ENCODE measurements at regions not wholly inside any gene's neighbourhood (a gene's known extent, or its start where the extent isn't known, plus 50 kb on each side); places are given as distances from the start of the nearest gene placed in this dataset.

DNA sequence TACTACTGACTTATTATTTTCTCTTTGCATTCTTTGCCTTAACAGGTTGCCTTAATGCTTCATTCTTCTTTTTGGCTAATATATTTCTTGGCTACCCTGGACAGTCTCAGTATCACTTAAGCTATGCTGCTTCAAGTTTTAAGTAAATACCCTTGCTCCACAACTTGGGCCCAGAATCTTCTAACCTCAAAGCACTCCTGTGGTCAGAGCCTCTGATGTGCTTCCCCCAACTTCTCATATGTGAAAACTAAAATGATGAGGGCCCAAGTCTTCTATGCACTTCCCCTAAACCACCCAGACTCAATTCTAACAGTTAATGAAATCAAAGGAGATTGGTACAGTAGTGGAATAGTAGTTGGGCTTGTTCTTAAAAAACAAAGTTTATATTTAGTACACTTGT is 314.1 kb downstream of the PLPP3 start:
- Mint-ChIP-seq H3K27ac (no peak overlapping the region), H3K9me3 (no peaks in the 10 kb centered on the region), H3K27me3 (no peaks in the 10 kb centered on the region), H3K4me3 (no peak overlapping the region), H3K36me3 (no peaks in the 10 kb centered on the region), H3K4me1 (no peaks in the 10 kb centered on the region)
- Histone ChIP-seq H3K4me3 (ENCODE audit: control insufficient read depth in 1 of 2, extremely low read depth in 1 of 2, low read length in 1 of 2) (no peak overlapping the region), H3K27me3 (replicated peaks in 1 of 2; ENCODE audit: control insufficient read depth in 2 of 2, extremely low read depth in 1 of 2, insufficient read depth in 2 of 2, low read length in 1 of 2) (no peaks in the 10 kb centered on the region), H3K36me3 (ENCODE audit: control insufficient read depth in 2 of 2, extremely low read depth in 1 of 2, insufficient read depth in 1 of 2, low read length in 1 of 2) (no peaks in the 10 kb centered on the region), H3K27ac (ENCODE audit: low read length) (no peak overlapping the region), H3K4me1 (ENCODE audit: control insufficient read depth in 1 of 2, extremely low read depth in 1 of 2, insufficient read depth in 2 of 2, low read length in 2 of 2) (no peaks in the 10 kb centered on the region), H3K9me3 (no peaks in the 10 kb centered on the region)
- ChIA-PET CTCF (no interaction called here), POLR2A (no interaction called here)
- no peak for DNase-seq
- ATAC-seq (replicated peaks in 1 of 4), result no peak

DNA sequence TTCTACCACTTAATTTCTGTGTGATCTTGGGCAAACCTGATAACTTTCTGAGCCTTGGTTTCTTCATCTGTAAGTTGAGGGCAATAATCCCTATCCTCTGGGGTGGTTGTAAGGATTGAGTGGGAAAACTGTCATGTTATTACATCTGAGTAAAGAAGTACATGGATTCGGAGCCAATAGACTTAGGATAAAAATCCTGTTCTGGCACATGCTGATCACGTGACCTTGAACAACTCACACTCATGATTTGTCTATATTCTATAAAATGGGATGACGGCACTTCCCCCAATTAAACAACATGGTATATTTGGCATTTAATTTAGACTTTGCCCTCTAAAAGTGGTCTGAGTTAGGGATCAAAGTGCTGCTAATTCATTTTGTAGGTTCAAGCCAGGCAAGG is 315.5 kb downstream of the PLPP3 start:
- no peaks in the 10 kb centered on the region for H3K4me1 ChIP-seq (ENCODE audit: control insufficient read depth in 1 of 2, extremely low read depth in 1 of 2, insufficient read depth in 2 of 2, low read length in 2 of 2)
- H3K4me3 ChIP-seq (ENCODE audit: control insufficient read depth in 1 of 2, extremely low read depth in 1 of 2, low read length in 1 of 2), result no peak overlapping the region
- Mint-ChIP-seq H3K36me3 (no peaks in the 10 kb centered on the region), H3K27ac (no peak overlapping the region), H3K4me3 (no peak overlapping the region), H3K9me3 (peaks cover 0 to 5% (median 0%) of the 10 kb centered on the region in 3 donors), H3K27me3 (peaks cover 0 to 4% of the 10 kb centered on the region in 2 donors), H3K4me1 (no peaks in the 10 kb centered on the region)
- H3K27me3 ChIP-seq (replicated peaks in 1 of 2; ENCODE audit: control insufficient read depth in 2 of 2, extremely low read depth in 1 of 2, insufficient read depth in 2 of 2, low read length in 1 of 2), result no peaks in the 10 kb centered on the region
- no CpG with 5 or more reads among the region's 3 CpGs for WGBS (ENCODE audit: insufficient coverage)
- no peak overlapping the region for H3K27ac ChIP-seq (ENCODE audit: low read length)
- DNase-seq (no peak), ATAC-seq (replicated peaks in 1 of 4) (no peak)
- H3K36me3 ChIP-seq (ENCODE audit: control insufficient read depth in 2 of 2, extremely low read depth in 1 of 2, insufficient read depth in 1 of 2, low read length in 1 of 2), result no peaks in the 10 kb centered on the region
- H3K9me3 ChIP-seq, result no peaks in the 10 kb centered on the region
- POLR2A ChIA-PET, result no interaction called here
- CTCF ChIA-PET, result no interaction called here

DNA sequence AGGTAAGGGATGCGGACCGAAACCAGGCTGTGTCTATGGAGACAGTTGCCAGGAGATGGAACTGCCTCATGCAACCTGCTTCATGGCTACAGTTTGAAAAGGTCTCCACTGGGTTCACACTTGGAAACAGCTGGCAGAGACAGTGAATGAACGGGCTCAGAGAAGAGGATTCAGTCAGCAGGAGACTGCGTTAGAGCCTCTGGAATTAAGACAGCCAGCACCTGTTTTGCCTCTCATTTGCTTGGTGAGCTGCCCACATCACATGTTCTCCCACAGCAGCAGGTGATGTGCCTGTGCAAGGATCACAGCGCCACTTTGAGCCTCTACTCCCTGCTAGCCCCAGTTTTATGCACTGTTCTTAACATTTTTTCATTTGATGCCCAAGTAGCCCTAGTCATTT is 321.0 kb downstream of the PLPP3 start:
- H3K27me3 Mint-ChIP-seq, result peaks cover 1 to 4% of the 10 kb centered on the region in 2 donors
- POLR2A ChIA-PET, result no interaction called here
- no peaks in the 10 kb centered on the region for H3K4me1 Mint-ChIP-seq
- Histone ChIP-seq H3K4me1 (ENCODE audit: control insufficient read depth in 1 of 2, extremely low read depth in 1 of 2, insufficient read depth in 2 of 2, low read length in 2 of 2) (no peaks in the 10 kb centered on the region), H3K27ac (ENCODE audit: low read length) (no peak overlapping the region), H3K4me3 (ENCODE audit: control insufficient read depth in 1 of 2, extremely low read depth in 1 of 2, low read length in 1 of 2) (no peak overlapping the region), H3K27me3 (replicated peaks in 1 of 2; ENCODE audit: control insufficient read depth in 2 of 2, extremely low read depth in 1 of 2, insufficient read depth in 2 of 2, low read length in 1 of 2) (no peaks in the 10 kb centered on the region), H3K36me3 (ENCODE audit: control insufficient read depth in 2 of 2, extremely low read depth in 1 of 2, insufficient read depth in 1 of 2, low read length in 1 of 2) (no peaks in the 10 kb centered on the region), H3K9me3 (no peaks in the 10 kb centered on the region)
- no peak for ATAC-seq (replicated peaks in 1 of 4)
- WGBS (ENCODE audit: insufficient coverage), result 77% methylated on average over 4 of the region's 5 CpGs
- H3K36me3 Mint-ChIP-seq, result no peaks in the 10 kb centered on the region
- CTCF ChIA-PET, result no interaction called here
- peaks cover 0 to 5% (median 0%) of the 10 kb centered on the region in 3 donors for H3K9me3 Mint-ChIP-seq
- no peak overlapping the region for H3K4me3 Mint-ChIP-seq
- no peak overlapping the region for H3K27ac Mint-ChIP-seq
- no peak for DNase-seq

DNA sequence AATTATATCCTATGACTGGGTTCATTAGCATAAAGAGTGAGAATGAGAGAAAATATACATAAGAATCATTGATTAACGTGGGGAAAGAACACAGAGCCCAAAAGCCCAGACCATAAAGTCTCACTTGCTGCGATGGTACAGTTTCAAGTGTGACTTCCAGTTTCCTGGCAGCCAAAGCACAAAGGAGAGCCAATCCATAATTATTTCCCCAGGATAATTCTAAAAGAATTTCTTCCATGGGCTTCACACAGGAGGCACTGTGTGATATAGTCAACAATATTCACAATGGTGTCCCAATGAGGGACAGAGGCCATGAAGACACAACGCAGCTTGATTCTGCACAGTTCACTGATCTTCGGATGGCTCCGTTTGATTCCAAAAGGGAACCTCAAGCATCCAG is 321.6 kb downstream of the PLPP3 start:
- H3K36me3 ChIP-seq (ENCODE audit: control insufficient read depth in 2 of 2, extremely low read depth in 1 of 2, insufficient read depth in 1 of 2, low read length in 1 of 2), result no peaks in the 10 kb centered on the region
- no peaks in the 10 kb centered on the region for H3K27me3 ChIP-seq (replicated peaks in 1 of 2; ENCODE audit: control insufficient read depth in 2 of 2, extremely low read depth in 1 of 2, insufficient read depth in 2 of 2, low read length in 1 of 2)
- DNase-seq (no peak), ATAC-seq (replicated peaks in 1 of 4) (no peak)
- no peak overlapping the region for H3K4me3 ChIP-seq (ENCODE audit: control insufficient read depth in 1 of 2, extremely low read depth in 1 of 2, low read length in 1 of 2)
- H3K4me1 ChIP-seq (ENCODE audit: control insufficient read depth in 1 of 2, extremely low read depth in 1 of 2, insufficient read depth in 2 of 2, low read length in 2 of 2), result no peaks in the 10 kb centered on the region
- ChIA-PET CTCF (no interaction called here), POLR2A (no interaction called here)
- peaks cover 0 to 5% (median 0%) of the 10 kb centered on the region in 3 donors for H3K9me3 Mint-ChIP-seq
- H3K27ac Mint-ChIP-seq, result no peak overlapping the region
- peaks cover 1 to 4% of the 10 kb centered on the region in 2 donors for H3K27me3 Mint-ChIP-seq
- H3K4me3 Mint-ChIP-seq, result no peak overlapping the region
- no peaks in the 10 kb centered on the region for H3K4me1 Mint-ChIP-seq
- no peaks in the 10 kb centered on the region for H3K36me3 Mint-ChIP-seq
- H3K9me3 ChIP-seq, result no peaks in the 10 kb centered on the region
- no peak overlapping the region for H3K27ac ChIP-seq (ENCODE audit: low read length)
- WGBS (ENCODE audit: insufficient coverage), result 100% methylated on average over 2 of the region's 5 CpGs

DNA sequence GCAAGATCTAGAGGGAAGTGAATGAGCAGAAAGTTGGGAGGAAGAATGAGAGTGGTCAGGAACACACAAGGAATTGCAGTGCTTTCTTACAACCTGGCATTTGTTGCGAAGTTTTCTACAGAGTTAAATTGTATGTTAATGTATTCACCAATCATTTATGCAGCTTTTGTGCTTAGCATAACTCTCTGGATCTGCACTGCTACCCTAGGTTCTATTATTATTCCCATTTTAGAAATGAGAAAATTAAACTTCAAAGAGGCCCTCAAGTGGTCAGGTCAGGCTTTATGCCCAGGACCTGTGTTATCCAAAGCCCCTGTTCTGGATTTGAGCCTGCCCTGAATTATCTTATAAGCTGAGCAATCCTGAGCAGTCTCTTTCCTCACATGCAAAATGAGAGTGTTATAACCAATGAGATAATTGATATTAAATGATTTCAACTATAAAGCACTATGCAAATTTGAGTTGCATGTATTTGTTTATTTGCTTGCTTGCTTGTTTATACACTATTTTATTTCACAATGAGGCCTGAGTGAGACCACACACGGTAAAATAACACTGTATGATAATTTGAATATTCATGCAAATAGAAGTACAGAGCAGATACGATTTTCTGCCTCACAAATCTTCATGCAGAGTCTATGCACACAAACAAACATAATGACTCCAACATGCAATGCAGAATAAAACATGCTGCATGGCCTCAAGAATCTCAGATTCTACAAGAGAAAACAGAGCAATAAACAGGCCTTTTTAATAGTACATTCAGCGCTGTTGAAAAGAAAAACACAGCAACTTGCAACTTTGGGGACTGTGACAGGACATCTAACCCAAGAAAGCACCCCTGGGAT is 323.0 kb downstream of the PLPP3 start:
- no peak overlapping the region for H3K4me3 ChIP-seq (ENCODE audit: control insufficient read depth in 1 of 2, extremely low read depth in 1 of 2, low read length in 1 of 2)
- ChIA-PET CTCF (no interaction called here), POLR2A (no interaction called here)
- Mint-ChIP-seq H3K4me1 (no peaks in the 10 kb centered on the region), H3K27ac (no peak overlapping the region), H3K36me3 (no peaks in the 10 kb centered on the region), H3K9me3 (peaks cover 0 to 5% (median 0%) of the 10 kb centered on the region in 3 donors), H3K27me3 (peaks cover 1 to 4% of the 10 kb centered on the region in 2 donors), H3K4me3 (no peak overlapping the region)
- no peaks in the 10 kb centered on the region for H3K27me3 ChIP-seq (replicated peaks in 1 of 2; ENCODE audit: control insufficient read depth in 2 of 2, extremely low read depth in 1 of 2, insufficient read depth in 2 of 2, low read length in 1 of 2)
- no peaks in the 10 kb centered on the region for H3K36me3 ChIP-seq (ENCODE audit: control insufficient read depth in 2 of 2, extremely low read depth in 1 of 2, insufficient read depth in 1 of 2, low read length in 1 of 2)
- no peaks in the 10 kb centered on the region for H3K4me1 ChIP-seq (ENCODE audit: control insufficient read depth in 1 of 2, extremely low read depth in 1 of 2, insufficient read depth in 2 of 2, low read length in 2 of 2)
- DNase-seq, result no peak
- H3K27ac ChIP-seq (ENCODE audit: low read length), result no peak overlapping the region
- H3K9me3 ChIP-seq, result no peaks in the 10 kb centered on the region
- no peak for ATAC-seq (replicated peaks in 1 of 4)
- 92% methylated on average over 2 of the region's 4 CpGs for WGBS (ENCODE audit: insufficient coverage)

DNA sequence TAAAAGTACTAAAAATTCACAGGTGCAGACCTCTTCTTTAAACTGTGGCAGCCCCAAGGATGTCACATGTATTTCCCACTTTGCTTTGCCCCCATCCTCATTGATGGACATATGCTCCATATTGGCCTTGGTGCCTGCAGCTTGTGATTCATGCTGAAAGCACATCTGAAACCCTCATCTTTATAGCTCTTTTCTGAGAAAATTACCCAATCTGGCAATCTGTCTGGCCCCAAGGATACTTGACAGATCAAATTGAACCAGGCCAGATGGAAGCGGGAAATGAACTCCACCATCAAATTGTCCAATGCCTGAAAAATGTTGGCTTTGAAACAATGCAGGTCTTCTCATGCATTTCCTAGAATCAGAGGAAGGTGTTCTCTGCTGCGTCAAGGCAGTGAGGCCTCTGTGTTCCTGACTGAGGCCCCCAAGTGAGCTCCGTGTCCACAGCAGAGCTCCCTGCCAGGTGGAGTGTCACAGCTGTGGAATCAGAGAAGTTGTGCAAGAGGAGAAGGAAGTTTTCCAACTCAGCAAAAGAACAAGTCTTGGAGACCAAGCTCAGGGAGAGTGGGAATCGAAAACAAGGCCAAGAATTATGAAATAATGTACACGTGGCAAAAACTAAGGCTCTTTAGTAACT is 323.7 kb downstream of the PLPP3 start:
- ChIA-PET POLR2A (no interaction called here), CTCF (no interaction called here)
- no peaks in the 10 kb centered on the region for H3K9me3 ChIP-seq
- no peaks in the 10 kb centered on the region for H3K27me3 ChIP-seq (replicated peaks in 1 of 2; ENCODE audit: control insufficient read depth in 2 of 2, extremely low read depth in 1 of 2, insufficient read depth in 2 of 2, low read length in 1 of 2)
- 81% methylated on average over 5 of the region's 5 CpGs for WGBS (ENCODE audit: insufficient coverage)
- H3K27ac ChIP-seq (ENCODE audit: low read length), result no peak overlapping the region
- DNase-seq (no peak), ATAC-seq (replicated peaks in 1 of 4) (no peak)
- Mint-ChIP-seq H3K4me3 (no peak overlapping the region), H3K36me3 (no peaks in the 10 kb centered on the region), H3K4me1 (no peaks in the 10 kb centered on the region), H3K27ac (no peak overlapping the region), H3K27me3 (peaks cover 1 to 4% of the 10 kb centered on the region in 2 donors), H3K9me3 (peaks cover 0 to 5% (median 0%) of the 10 kb centered on the region in 3 donors)
- H3K36me3 ChIP-seq (ENCODE audit: control insufficient read depth in 2 of 2, extremely low read depth in 1 of 2, insufficient read depth in 1 of 2, low read length in 1 of 2), result no peaks in the 10 kb centered on the region
- H3K4me3 ChIP-seq (ENCODE audit: control insufficient read depth in 1 of 2, extremely low read depth in 1 of 2, low read length in 1 of 2), result no peak overlapping the region
- H3K4me1 ChIP-seq (ENCODE audit: control insufficient read depth in 1 of 2, extremely low read depth in 1 of 2, insufficient read depth in 2 of 2, low read length in 2 of 2), result no peaks in the 10 kb centered on the region
